Loucy (cell line): ENCODE measurements at regions not wholly inside any gene's neighbourhood (a gene's known extent, or its start where the extent isn't known, plus 50 kb on each side); places are given as distances from the start of the nearest gene placed in this dataset.

Source experiments
- EZH2phosphoT487 ChIP-seq: fragments of 200-600 bp; IDR thresholded peaks from 2 replicates; pipeline ENCODE4 v1.6.1; 2018; ENCODE audit warnings: antibody characterized with exemption, mild to moderate bottlenecking, moderate library complexity, borderline replicate concordance
- TF ChIP-seq, protein P1 (sequence below): fragments of 200-600 bp; sonication (generic); conservative IDR thresholded peaks from 2 replicates; pipeline ENCODE4 v1.5.1; 2014; ENCODE audit warnings: mild to moderate bottlenecking, antibody characterized with exemption, low read length

DNA sequence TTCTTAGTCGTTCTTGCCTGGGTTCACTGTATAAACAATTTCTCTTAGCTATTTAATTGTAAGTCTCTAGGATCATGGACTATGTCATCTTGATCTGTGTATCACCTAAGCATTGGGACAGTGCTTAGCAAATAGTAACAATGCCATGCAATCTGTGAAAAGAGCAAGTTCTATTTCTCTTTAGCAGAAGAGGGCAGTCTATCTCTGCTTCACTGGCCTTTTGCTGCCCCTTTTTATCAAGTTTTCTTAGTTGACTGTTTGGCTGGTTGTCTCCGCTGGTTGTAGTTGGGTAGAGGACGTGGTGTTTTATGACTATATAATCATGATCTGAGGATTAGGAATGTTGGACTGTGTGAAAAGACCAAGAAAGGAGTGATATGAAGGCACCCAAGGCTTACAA, 315.0 kb downstream of the JRKL start:
- TF ChIP-seq, protein P1, sequence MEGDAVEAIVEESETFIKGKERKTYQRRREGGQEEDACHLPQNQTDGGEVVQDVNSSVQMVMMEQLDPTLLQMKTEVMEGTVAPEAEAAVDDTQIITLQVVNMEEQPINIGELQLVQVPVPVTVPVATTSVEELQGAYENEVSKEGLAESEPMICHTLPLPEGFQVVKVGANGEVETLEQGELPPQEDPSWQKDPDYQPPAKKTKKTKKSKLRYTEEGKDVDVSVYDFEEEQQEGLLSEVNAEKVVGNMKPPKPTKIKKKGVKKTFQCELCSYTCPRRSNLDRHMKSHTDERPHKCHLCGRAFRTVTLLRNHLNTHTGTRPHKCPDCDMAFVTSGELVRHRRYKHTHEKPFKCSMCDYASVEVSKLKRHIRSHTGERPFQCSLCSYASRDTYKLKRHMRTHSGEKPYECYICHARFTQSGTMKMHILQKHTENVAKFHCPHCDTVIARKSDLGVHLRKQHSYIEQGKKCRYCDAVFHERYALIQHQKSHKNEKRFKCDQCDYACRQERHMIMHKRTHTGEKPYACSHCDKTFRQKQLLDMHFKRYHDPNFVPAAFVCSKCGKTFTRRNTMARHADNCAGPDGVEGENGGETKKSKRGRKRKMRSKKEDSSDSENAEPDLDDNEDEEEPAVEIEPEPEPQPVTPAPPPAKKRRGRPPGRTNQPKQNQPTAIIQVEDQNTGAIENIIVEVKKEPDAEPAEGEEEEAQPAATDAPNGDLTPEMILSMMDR, result no peak
- no peak for TF ChIP-seq EZH2phosphoT487
